ENCODE measurements at regions not wholly inside any gene's neighbourhood (a gene's known extent, or its start where the extent isn't known, plus 50 kb on each side); places are given as distances from the start of the nearest gene placed in this dataset.
"Not testable (repeated sequence)": the region's sequence is repeated elsewhere in the genome, so short reads cannot be mapped to it uniquely, and the experiment has no call there.

DNA sequence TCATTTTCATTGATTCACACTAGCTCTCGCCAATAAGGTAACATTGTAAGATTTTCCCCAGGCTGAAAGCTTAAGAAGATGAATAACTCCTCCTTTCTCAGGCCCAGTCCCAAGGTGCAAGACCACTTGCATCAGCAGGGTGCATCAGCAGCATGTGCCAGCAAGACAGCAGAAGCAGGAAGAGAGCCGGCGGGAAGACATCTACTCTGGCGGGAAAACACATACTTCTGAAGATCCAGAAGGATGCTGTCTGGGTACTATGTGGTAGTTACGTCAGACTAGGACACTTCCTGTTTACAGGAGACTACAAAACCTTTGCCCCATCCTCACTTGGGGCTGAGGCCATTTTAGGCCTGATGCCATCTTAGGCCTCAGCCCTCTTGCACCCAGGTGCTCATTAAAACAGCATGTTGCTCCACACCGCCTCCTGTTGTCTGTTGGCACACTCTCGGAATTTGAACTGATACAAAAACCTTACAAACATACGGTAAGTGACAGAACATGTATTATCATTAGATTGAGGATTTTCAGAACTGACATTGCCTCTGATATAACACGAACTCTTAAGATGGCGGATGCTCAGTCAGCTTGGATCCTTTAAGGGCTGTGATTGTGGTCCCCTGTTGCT, 886.5 kb upstream of the EPHA5 start:
- H3K4me1 ChIP-seq (ENCODE audit: insufficient read depth, insufficient read length), result no peaks in the 10 kb centered on the region
- H3K9ac ChIP-seq (ENCODE audit: insufficient read length, low read depth), result no peak overlapping the region
- no peak for DNase-seq (ENCODE audit: low read depth, low spot score)
- no peaks in the 10 kb centered on the region for H3K36me3 ChIP-seq (ENCODE audit: insufficient read depth, insufficient read length, low read length)
- H3K4me3 ChIP-seq (ENCODE audit: insufficient read length, low read depth), result no peak overlapping the region
- no peaks in the 10 kb centered on the region; the same call in 1 of the 2 replicates for H3K9me3 ChIP-seq (ENCODE audit: insufficient read depth, low read length)
- no peaks in the 10 kb centered on the region for H3K27me3 ChIP-seq (ENCODE audit: insufficient read depth, insufficient read length)
- TF ChIP-seq YY1 (IDR thresholded peaks at IDR 0.05; ENCODE audit: insufficient read depth, insufficient read length) (no peak), SUZ12 (IDR thresholded peaks at IDR 0.05; ENCODE audit: extremely low read depth, insufficient read depth, insufficient read length) (no peak), ZNF274 (IDR thresholded peaks at IDR 0.05; ENCODE audit: low read depth, low read length) (no peak)

DNA sequence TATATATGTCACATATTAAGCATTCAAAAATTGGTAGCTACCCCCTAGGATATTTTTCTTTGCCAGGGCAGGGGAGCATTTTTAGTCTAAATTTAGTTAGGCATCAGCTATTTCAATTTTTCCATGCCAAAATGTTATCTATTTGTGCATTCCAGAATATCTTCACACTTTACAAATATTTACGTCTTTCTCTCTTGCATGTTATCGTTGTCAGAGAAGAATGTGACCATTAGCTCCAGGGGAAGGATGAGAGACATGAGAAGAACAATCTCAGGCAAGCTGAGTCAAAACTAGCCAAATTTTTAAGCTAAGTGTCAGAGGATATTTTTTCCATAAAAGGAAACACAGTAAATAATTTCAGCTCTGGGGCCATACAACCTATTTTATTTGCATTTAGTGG, 885.0 kb upstream of the EPHA5 start:
- H3K9ac ChIP-seq (ENCODE audit: insufficient read length, low read depth), result no peak overlapping the region

DNA sequence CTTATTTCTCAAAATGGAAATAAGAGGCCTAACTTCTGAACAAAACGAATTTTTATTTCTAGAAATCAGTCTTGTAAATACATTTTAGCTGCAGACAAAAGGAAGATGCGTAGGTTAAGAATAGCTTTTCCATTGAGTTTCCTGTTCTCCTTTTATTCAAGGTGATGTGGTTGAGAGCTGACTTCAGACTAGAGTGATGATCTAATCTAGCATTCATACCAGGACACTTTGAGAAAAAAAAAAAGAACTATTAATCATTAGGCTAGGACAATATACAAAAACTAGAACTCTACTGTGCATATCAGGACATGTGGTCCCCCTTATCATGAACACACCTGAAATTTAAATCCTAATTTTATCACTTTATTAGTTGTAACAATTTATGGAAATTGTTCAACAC, 884.5 kb upstream of the EPHA5 start:
- Histone ChIP-seq H3K9ac (ENCODE audit: insufficient read length, low read depth) (no peak overlapping the region), H3K27me3 (ENCODE audit: insufficient read depth, insufficient read length) (no peaks in the 10 kb centered on the region), H3K4me3 (ENCODE audit: insufficient read length, low read depth) (no peak overlapping the region), H3K9me3 (ENCODE audit: insufficient read depth, low read length) (no peaks in the 10 kb centered on the region; the same call in 1 of the 2 replicates), H3K4me1 (ENCODE audit: insufficient read depth, insufficient read length) (no peaks in the 10 kb centered on the region), H3K36me3 (ENCODE audit: insufficient read depth, insufficient read length, low read length) (no peaks in the 10 kb centered on the region)
- no peak for TF ChIP-seq ZNF274 (IDR thresholded peaks at IDR 0.05; ENCODE audit: low read depth, low read length)
- no peak for DNase-seq (ENCODE audit: low read depth, low spot score)

More for the DNA sequence above, 885.0 kb upstream of the EPHA5 start:
- no peaks in the 10 kb centered on the region; the same call in 1 of the 2 replicates for H3K9me3 ChIP-seq (ENCODE audit: insufficient read depth, low read length)
- no peaks in the 10 kb centered on the region for H3K36me3 ChIP-seq (ENCODE audit: insufficient read depth, insufficient read length, low read length)
- no peaks in the 10 kb centered on the region for H3K27me3 ChIP-seq (ENCODE audit: insufficient read depth, insufficient read length)
- no peak for TF ChIP-seq SUZ12 (IDR thresholded peaks at IDR 0.05; ENCODE audit: extremely low read depth, insufficient read depth, insufficient read length)
- no peak for TF ChIP-seq ZNF274 (IDR thresholded peaks at IDR 0.05; ENCODE audit: low read depth, low read length)
- TF ChIP-seq YY1 (IDR thresholded peaks at IDR 0.05; ENCODE audit: insufficient read depth, insufficient read length), result no peak
- no peak for DNase-seq (ENCODE audit: low read depth, low spot score)
- no peak overlapping the region for H3K4me3 ChIP-seq (ENCODE audit: insufficient read length, low read depth)
- no peaks in the 10 kb centered on the region for H3K4me1 ChIP-seq (ENCODE audit: insufficient read depth, insufficient read length)

DNA sequence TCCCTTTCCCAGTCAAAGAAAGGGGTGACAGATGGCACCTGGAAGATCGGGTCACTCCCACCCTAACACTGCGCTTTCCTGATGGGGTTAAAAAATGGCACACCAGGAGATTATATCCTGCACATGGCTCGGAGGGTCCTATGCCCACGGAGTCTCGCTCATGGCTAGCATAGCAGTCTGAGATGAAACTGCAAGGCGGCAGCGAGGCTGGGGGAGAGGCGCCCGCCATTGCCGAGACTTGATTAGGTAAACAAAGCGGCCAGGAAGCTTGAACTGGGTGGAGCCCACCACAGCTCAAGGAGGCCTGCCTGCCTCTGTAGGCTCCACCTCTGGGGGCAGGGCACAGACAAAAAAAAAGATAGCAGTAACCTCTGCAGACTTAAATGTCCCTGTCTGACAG, 875.0 kb upstream of the EPHA5 start:
- DNase-seq (ENCODE audit: low read depth, low spot score); H3K4me1 ChIP-seq (ENCODE audit: insufficient read depth, insufficient read length); H3K9ac ChIP-seq (ENCODE audit: insufficient read length, low read depth); H3K36me3 ChIP-seq (ENCODE audit: insufficient read depth, insufficient read length, low read length); H3K9me3 ChIP-seq (ENCODE audit: insufficient read depth, low read length); H3K27me3 ChIP-seq (ENCODE audit: insufficient read depth, insufficient read length); H3K4me3 ChIP-seq (ENCODE audit: insufficient read length, low read depth): not testable (repeated sequence)

DNA sequence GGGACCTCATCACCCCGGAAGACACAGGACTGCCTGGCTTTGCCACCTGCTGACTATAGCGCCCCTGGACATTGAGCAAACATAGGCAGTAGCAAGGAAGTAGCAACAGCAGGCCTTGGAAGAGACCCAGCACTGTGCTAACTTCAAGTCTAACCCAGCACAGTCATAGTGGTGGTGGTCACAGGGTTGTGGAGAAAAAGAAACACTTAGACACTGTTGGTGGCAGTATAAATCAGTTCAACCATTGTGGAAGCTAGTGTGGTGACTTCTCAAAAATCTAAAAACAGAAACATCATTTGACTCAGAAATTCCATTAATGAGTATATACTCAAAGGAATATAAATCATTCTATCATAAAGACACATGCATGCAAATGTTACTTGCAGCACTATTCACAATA, 874.0 kb upstream of the EPHA5 start:
- H3K4me1 ChIP-seq (ENCODE audit: insufficient read depth, insufficient read length), result no peaks in the 10 kb centered on the region

DNA sequence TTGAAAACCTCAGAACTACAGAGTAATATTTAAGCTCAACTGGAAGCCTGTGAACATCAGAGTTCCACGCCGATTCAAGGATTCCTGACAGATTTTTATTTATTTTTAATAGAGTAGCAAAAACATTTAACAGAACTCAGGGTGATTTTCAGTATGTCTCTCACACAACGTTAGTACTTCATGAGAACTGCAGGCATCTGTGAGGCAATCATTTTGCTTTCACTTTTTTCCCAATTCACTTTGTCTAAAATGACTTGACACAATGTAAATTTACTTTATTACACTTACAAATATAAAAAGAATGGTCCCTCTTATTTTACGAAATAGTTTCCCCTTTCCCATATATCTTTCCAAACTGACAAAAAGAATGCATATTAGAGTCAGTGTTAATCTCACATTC, 869.5 kb upstream of the EPHA5 start:
- no peaks in the 10 kb centered on the region for H3K9me3 ChIP-seq (ENCODE audit: insufficient read depth, low read length)
- DNase-seq (ENCODE audit: low read depth, low spot score), result no peak
- TF ChIP-seq ZNF274 (IDR thresholded peaks at IDR 0.05; ENCODE audit: low read depth, low read length) (no peak), SUZ12 (IDR thresholded peaks at IDR 0.05; ENCODE audit: extremely low read depth, insufficient read depth, insufficient read length) (no peak), YY1 (IDR thresholded peaks at IDR 0.05; ENCODE audit: insufficient read depth, insufficient read length) (no peak)
- no peaks in the 10 kb centered on the region for H3K4me1 ChIP-seq (ENCODE audit: insufficient read depth, insufficient read length)
- H3K9ac ChIP-seq (ENCODE audit: insufficient read length, low read depth), result no peak overlapping the region
- no peaks in the 10 kb centered on the region for H3K36me3 ChIP-seq (ENCODE audit: insufficient read depth, insufficient read length, low read length)
- H3K4me3 ChIP-seq (ENCODE audit: insufficient read length, low read depth), result no peak overlapping the region
- H3K27me3 ChIP-seq (ENCODE audit: insufficient read depth, insufficient read length), result no peaks in the 10 kb centered on the region

More for the DNA sequence above, 874.0 kb upstream of the EPHA5 start:
- TF ChIP-seq YY1 (IDR thresholded peaks at IDR 0.05; ENCODE audit: insufficient read depth, insufficient read length), result no peak
- no peak for TF ChIP-seq ZNF274 (IDR thresholded peaks at IDR 0.05; ENCODE audit: low read depth, low read length)
- TF ChIP-seq SUZ12 (IDR thresholded peaks at IDR 0.05; ENCODE audit: extremely low read depth, insufficient read depth, insufficient read length), result no peak
- Histone ChIP-seq H3K27me3 (ENCODE audit: insufficient read depth, insufficient read length) (no peaks in the 10 kb centered on the region), H3K4me3 (ENCODE audit: insufficient read length, low read depth) (no peak overlapping the region), H3K9ac (ENCODE audit: insufficient read length, low read depth) (no peak overlapping the region), H3K9me3 (ENCODE audit: insufficient read depth, low read length) (no peaks in the 10 kb centered on the region), H3K36me3 (ENCODE audit: insufficient read depth, insufficient read length, low read length) (no peaks in the 10 kb centered on the region)
- no peak for DNase-seq (ENCODE audit: low read depth, low spot score)

DNA sequence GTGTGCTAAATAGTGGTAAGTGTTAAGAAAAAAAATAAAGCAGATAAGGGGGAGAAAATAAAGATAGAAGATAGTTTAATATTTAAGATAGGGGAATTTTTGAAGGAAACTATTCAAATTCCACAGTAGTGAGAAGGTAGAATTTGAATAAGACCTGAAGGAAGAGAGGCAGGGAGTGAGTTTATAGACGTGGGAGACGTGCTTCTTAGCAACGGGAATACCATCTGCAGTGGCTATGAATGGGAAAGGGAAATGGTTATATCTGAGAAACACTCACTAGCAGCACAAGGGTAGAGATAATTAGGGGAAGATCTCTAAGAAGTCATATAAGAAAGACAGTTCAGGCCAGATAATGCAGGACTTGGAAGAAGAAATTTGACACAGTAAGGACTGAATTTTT, 854.5 kb upstream of the EPHA5 start:
- Histone ChIP-seq H3K27me3 (ENCODE audit: insufficient read depth, insufficient read length) (no peaks in the 10 kb centered on the region), H3K36me3 (ENCODE audit: insufficient read depth, insufficient read length, low read length) (no peaks in the 10 kb centered on the region), H3K9me3 (ENCODE audit: insufficient read depth, low read length) (no peaks in the 10 kb centered on the region), H3K4me1 (ENCODE audit: insufficient read depth, insufficient read length) (no peaks in the 10 kb centered on the region), H3K4me3 (ENCODE audit: insufficient read length, low read depth) (no peak overlapping the region), H3K9ac (ENCODE audit: insufficient read length, low read depth) (no peak overlapping the region)
- TF ChIP-seq YY1 (IDR thresholded peaks at IDR 0.05; ENCODE audit: insufficient read depth, insufficient read length) (no peak), ZNF274 (IDR thresholded peaks at IDR 0.05; ENCODE audit: low read depth, low read length) (no peak), SUZ12 (IDR thresholded peaks at IDR 0.05; ENCODE audit: extremely low read depth, insufficient read depth, insufficient read length) (no peak)
- no peak for DNase-seq (ENCODE audit: low read depth, low spot score)

DNA sequence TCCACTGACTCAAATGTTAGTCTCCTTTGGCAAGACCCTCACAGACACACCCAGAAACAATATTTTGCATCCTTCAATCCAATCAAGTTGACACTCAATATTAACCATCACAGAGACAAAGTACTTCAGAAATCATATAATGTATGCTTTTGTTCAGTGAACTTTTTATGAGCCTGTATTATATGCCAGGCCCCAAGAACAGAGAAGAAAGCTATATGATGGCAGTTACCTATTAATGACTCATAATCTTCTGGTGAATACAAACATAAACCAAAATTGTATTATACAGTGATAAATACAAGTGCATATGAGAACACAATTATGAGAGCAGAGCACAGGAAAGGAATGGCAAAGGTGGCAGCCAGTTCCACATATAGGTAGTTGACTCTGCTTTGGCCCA, 852.0 kb upstream of the EPHA5 start:
- DNase-seq (ENCODE audit: low read depth, low spot score), result no peak
- TF ChIP-seq YY1 (IDR thresholded peaks at IDR 0.05; ENCODE audit: insufficient read depth, insufficient read length) (no peak), ZNF274 (IDR thresholded peaks at IDR 0.05; ENCODE audit: low read depth, low read length) (no peak), SUZ12 (IDR thresholded peaks at IDR 0.05; ENCODE audit: extremely low read depth, insufficient read depth, insufficient read length) (no peak)
- Histone ChIP-seq H3K27me3 (ENCODE audit: insufficient read depth, insufficient read length) (no peaks in the 10 kb centered on the region), H3K9ac (ENCODE audit: insufficient read length, low read depth) (no peak overlapping the region), H3K4me3 (ENCODE audit: insufficient read length, low read depth) (no peak overlapping the region), H3K9me3 (ENCODE audit: insufficient read depth, low read length) (no peaks in the 10 kb centered on the region), H3K4me1 (ENCODE audit: insufficient read depth, insufficient read length) (no peaks in the 10 kb centered on the region), H3K36me3 (ENCODE audit: insufficient read depth, insufficient read length, low read length) (no peaks in the 10 kb centered on the region)

Measured in NT2/D1 (cell line).